Right atrium auricular region (tissue), 2 donors: ENCODE measurements at regions not wholly inside any gene's neighbourhood (a gene's known extent, or its start where the extent isn't known, plus 50 kb on each side); places are given as distances from the start of the nearest gene placed in this dataset.

Experiments
- DNase-seq: peaks from one replicate; pipeline ENCODE4 v3.0.0-alpha.2; 2019; ENCODE audit warnings: low spot score
- H3K27ac ChIP-seq, 2 donors: fragments of 200-600 bp; sonication (generic); 1 replicate in 1 of 2; 2 replicates in 1 of 2; pipeline ENCODE4 v1.5.1; 2016 to 2019
- H3K27me3 ChIP-seq, 2 donors: fragments of 200-600 bp; sonication (generic); one replicate each; pipeline versions ENCODE4 v1.5.1 to v1.6.0; 2017 to 2019
- H3K36me3 ChIP-seq: fragments of 200-600 bp; sonication (generic); one replicate; pipeline ENCODE4 v1.5.1; 2016
- H3K4me1 ChIP-seq, 2 donors: fragments of 200-600 bp; sonication (generic); one replicate each; pipeline versions ENCODE4 v1.5.1 to v1.6.0; 2017 to 2019
- H3K4me3 ChIP-seq, 2 donors: fragments of 200-600 bp; sonication (generic); 1 replicate in 1 of 2; 2 replicates in 1 of 2; pipeline ENCODE4 v1.5.1; 2017 to 2019; ENCODE audit warnings: mild to moderate bottlenecking in 1 of 2, moderate library complexity in 1 of 2
- H3K9me3 ChIP-seq, 2 donors: fragments of 200-600 bp; sonication (generic); one replicate each; pipeline ENCODE4 v1.5.1; 2019
- CTCF ChIP-seq, 2 donors: fragments of 200-600 bp; sonication (generic); IDR thresholded peaks; one replicate each; pipeline ENCODE4 v1.5.1; 2019; ENCODE audit warnings: antibody characterized with exemption in 2 of 2

DNA sequence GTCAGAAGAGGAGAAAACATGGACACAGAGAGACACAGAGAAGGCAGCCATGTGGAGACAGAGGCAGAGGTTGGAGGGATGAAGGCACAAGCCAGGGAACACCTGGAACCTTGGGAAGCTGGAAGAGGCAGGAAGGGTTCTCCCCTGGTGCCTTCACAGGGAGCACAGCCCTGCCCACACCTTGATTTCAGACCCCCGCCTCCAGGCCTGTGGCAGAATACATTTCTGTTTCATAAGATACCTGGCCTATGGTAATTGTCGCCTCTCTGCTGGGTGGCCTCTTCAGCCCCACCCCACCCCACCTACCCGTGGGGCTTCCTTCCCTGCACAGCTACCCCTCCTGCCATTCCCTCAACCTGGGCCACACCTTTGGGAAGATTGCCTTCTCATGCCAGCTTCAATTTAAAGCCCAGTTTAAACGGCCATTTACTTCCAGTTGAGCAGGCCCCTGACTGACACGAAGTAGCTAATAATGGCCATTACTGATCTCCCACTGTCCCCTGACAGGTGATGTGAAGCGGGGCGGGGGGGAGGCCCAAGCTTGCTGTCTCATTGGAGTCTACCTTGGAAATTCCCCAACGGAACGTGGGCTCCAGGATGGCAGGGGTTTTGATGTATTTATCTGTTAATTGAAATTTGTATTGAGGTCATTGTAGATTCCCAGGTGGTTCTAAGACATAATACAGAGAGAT is 291.7 kb upstream of the FOXF1 start:
- no peak for TF ChIP-seq CTCF (IDR thresholded peaks at IDR 0.05)
- H3K27ac ChIP-seq = no peak overlapping the region
- H3K36me3 ChIP-seq = no peaks in the 10 kb centered on the region
- DNase-seq = no peak
- H3K4me3 ChIP-seq = no peak overlapping the region
- H3K4me1 ChIP-seq = peaks cover 0 to 5% of the 10 kb centered on the region in 2 donors
- no peaks in the 10 kb centered on the region for H3K9me3 ChIP-seq
- H3K27me3 ChIP-seq = no peaks in the 10 kb centered on the region

GRCh38 chr16:86219655-86220445 is 290.5 kb upstream of the FOXF1 start:
- Histone ChIP-seq H3K4me3 (no peak overlapping the region), H3K4me1 (peaks cover 0 to 5% of the 10 kb centered on the region in 2 donors), H3K36me3 (no peaks in the 10 kb centered on the region), H3K9me3 (no peaks in the 10 kb centered on the region), H3K27ac (no peak overlapping the region), H3K27me3 (no peaks in the 10 kb centered on the region)
- TF ChIP-seq CTCF (IDR thresholded peaks at IDR 0.05) = no peak
- no peak for DNase-seq

DNA sequence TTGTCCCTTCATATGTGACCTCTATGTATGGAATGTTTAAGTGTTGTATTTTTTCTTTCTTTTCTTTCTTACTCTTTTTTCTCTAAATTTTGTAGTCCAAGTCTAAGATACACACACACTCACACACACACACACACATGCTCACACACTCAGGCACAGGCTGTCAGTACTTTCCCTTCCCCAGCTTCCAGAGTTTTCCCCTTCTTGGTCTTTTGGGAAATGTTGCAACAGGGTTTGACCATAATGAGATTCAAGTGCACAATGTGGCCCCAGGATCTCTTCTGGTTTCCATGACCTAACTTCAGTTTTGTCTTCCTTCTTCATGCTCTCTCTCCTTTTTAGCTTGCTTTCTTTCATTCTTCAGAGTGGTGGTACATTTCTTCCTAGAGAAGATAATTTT is 289.8 kb upstream of the FOXF1 start:
- Histone ChIP-seq H3K36me3 (no peaks in the 10 kb centered on the region), H3K9me3 (no peaks in the 10 kb centered on the region), H3K4me1 (peaks cover 0 to 5% of the 10 kb centered on the region in 2 donors), H3K4me3 (no peak overlapping the region), H3K27me3 (no peaks in the 10 kb centered on the region), H3K27ac (no peak overlapping the region)
- DNase-seq = no peak
- TF ChIP-seq CTCF (IDR thresholded peaks at IDR 0.05) = no peak

DNA sequence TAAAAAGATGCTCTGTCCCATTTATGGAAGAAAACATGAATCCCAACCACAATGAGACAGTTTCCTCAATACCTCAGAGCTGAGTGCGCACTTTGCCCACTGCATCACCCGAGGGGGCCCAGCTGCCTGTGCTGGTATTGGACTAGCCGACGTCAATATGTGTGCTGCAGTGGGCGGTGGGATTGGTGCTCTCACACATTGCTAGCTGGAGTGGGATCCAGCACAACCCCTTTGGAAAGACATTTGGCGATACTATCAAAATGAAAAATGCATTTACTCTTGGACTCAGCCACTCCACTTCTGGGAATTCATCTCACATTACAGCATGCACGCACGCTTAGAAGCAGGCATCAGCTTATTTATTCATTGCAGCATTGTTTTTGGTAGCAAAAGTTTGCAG is 289.2 kb upstream of the FOXF1 start:
- Histone ChIP-seq H3K27me3 (no peaks in the 10 kb centered on the region), H3K27ac (no peak overlapping the region), H3K4me3 (no peak overlapping the region), H3K4me1 (peaks cover 0 to 5% of the 10 kb centered on the region in 2 donors), H3K36me3 (no peaks in the 10 kb centered on the region), H3K9me3 (no peaks in the 10 kb centered on the region)
- TF ChIP-seq CTCF (IDR thresholded peaks at IDR 0.05) = no peak
- DNase-seq = no peak

GRCh38 chr16:86222547-86222946 is 287.8 kb upstream of the FOXF1 start:
- H3K4me1 ChIP-seq = peaks cover 0 to 5% of the 10 kb centered on the region in 2 donors
- H3K27me3 ChIP-seq = no peaks in the 10 kb centered on the region
- no peak for TF ChIP-seq CTCF (IDR thresholded peaks at IDR 0.05)
- no peaks in the 10 kb centered on the region for H3K9me3 ChIP-seq
- DNase-seq = no peak
- no peaks in the 10 kb centered on the region for H3K36me3 ChIP-seq
- H3K27ac ChIP-seq = no peak overlapping the region
- H3K4me3 ChIP-seq = no peak overlapping the region
